Testis (tissue), 2 donors: ENCODE measurements at regions not wholly inside any gene's neighbourhood (a gene's known extent, or its start where the extent isn't known, plus 50 kb on each side); places are given as distances from the start of the nearest gene placed in this dataset.

Experiments used
- POLR2A ChIP-seq: fragments of 450-650 bp; IDR thresholded peaks from one replicate; pipeline ENCODE4 v1.6.1; 2017; ENCODE audit warnings: antibody characterized with exemption, mild to moderate bottlenecking, moderate library complexity
- TF ChIP-seq, protein P1 (sequence below), 3 experiments: fragments of 450-650 bp in 2 of 3; fragments of 200-600 bp in 1 of 3; sonication (generic) in 1 of 3; IDR thresholded peaks; one replicate each; pipeline ENCODE4 v1.5.1; 2016 to 2019; ENCODE audit warnings: antibody characterized with exemption in 3 of 3, mild to moderate bottlenecking in 2 of 3, moderate library complexity in 1 of 3

GRCh38 chr11:106413222-106413621, 335.8 kb downstream of the AASDHPPT start:
- TF ChIP-seq, protein P1, sequence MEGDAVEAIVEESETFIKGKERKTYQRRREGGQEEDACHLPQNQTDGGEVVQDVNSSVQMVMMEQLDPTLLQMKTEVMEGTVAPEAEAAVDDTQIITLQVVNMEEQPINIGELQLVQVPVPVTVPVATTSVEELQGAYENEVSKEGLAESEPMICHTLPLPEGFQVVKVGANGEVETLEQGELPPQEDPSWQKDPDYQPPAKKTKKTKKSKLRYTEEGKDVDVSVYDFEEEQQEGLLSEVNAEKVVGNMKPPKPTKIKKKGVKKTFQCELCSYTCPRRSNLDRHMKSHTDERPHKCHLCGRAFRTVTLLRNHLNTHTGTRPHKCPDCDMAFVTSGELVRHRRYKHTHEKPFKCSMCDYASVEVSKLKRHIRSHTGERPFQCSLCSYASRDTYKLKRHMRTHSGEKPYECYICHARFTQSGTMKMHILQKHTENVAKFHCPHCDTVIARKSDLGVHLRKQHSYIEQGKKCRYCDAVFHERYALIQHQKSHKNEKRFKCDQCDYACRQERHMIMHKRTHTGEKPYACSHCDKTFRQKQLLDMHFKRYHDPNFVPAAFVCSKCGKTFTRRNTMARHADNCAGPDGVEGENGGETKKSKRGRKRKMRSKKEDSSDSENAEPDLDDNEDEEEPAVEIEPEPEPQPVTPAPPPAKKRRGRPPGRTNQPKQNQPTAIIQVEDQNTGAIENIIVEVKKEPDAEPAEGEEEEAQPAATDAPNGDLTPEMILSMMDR (IDR thresholded peaks at IDR 0.05), result no peak
- no peak for TF ChIP-seq POLR2A
